HG03064 (cell line): ENCODE measurements at regions not wholly inside any gene's neighbourhood (a gene's known extent, or its start where the extent isn't known, plus 50 kb on each side); places are given as distances from the start of the nearest gene placed in this dataset.
"Not testable (repeated sequence)": the region's sequence is repeated elsewhere in the genome, so short reads cannot be mapped to it uniquely, and the experiment has no call there.

Source experiments
- ATAC-seq: cut with Tn5 transposase; IDR thresholded peaks from one replicate; pipeline ENCODE4 v1.9.1; 2021; ENCODE audit warnings: low read depth; ENCODE audit not compliant: unreplicated experiment

DNA sequence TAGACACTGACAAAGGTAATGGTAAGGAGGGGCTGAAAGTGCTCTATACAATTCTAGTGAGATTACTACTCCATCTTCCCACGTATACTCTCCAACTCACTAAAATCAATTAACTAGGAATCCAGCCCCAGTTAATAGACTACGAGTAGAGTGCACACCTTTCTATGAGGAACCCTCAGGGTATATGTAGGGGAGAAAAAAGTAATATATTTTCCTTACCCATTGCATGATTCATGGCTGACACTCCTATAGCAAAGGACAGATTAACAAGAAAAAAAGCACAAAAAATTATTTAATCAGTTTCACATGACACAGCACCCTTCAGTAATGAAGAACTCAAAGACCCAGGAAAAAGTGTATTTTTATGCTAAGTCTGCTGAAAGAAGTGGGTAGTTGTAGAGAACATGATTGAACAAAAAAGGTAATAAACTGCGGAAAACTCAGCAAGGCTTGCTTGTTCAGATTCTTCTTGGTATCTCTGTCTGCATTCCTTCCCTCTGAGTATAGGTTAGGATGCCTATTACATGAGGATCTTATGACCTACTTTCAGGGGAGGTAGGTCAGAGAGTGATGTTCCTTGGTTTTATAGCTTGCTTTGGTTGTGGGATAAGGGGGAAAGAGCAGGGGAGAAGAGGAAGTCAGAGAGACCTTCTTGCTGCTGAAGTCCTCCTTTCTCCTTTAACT is 342.0 kb upstream of the DLGAP1 start:
- no peak for ATAC-seq

DNA sequence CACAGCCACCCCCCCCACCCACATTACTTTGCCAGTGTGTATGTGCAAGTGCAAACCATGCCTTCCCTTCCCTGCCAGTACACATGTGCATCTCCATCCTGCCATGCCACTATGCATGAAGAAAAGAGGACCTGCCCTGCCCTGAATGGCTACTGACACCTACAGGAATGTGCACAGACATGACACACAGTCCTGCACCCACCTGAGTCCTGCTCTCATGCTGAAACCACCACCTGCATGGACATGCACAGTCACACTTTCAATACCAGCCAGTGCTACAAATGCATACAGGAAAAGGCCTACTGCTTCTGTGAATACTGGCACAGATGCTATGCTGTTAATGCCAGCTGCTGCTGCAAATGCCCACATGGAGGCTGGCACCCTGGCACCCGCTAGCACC is 334.4 kb upstream of the DLGAP1 start:
- ATAC-seq: no peak

DNA sequence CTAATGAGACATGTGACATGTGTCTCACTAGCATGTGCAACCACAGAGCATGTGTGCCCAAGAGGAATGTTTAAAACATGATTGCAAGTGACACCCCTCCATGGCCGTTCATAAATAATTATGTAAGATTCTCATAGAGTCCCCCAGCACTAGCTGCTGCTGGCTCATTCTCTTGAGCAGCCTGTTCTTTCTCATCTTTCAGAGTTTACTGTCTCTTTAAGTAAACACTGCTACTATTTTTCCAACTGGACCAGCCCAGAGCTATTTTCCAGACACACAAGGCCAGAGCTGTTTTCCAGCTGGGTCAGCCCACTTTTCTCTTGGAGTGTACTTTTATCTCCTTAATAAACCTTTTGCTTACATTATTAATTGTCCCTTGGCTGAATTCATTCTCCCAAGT is 326.8 kb upstream of the DLGAP1 start:
- ATAC-seq: no peak

DNA sequence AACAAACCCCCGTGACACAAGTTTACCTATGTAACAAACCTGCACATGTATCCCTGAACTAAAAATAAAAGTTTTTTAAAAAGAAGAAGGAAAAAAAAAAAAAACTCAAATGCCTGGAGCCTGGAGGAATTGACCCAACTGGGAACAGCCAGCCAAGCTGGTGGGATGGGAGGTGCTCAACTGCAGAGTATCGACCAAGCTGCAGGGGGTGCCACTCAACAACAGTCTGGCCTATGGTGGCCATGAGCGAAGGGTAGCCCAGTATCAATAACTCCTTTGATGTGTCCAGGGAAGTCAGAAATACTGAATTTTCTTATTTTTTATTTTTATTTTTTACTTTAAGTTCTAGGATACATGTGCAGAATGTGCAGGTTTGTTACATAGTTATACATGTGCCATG is 310.3 kb upstream of the DLGAP1 start:
- no peak for ATAC-seq

DNA sequence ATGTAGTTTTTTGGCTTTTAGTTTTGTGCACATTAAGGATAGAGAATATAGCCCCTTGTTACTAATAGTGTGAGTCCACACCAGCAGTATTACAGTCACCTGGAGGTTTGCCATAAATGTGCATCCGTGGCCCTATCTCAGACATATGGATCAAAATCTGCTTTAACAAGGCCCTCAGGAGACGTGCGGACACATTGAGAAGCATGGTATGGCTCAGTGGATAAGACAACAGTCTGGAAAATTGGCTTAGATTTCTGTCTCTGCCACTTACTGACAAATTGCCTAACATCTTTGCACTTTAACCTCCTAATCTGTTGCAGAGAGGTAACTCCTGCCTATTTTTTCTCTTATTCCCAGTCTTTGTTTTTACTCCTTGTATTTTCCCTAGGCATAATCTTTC is 307.2 kb upstream of the DLGAP1 start:
- no peak for ATAC-seq

DNA sequence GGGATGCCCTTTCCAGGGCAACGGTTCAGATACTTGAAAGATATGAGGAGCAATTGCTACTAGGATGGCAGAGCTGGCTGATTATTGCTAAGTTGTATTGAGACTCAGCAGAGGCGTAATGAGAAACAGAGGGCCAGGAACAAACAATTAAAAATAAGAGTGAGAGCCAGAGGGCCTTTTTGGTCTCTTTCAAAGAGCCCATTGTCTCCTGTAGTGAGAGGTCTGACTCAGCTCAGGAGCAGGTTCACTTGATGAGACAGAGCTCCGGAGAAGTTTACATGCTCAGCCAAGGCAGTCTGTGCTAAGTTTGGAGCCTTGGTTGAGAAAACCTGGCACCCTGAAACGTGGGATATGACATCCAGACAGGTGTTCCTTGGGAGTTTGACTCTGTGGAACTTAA is 303.9 kb upstream of the DLGAP1 start:
- no peak for ATAC-seq

DNA sequence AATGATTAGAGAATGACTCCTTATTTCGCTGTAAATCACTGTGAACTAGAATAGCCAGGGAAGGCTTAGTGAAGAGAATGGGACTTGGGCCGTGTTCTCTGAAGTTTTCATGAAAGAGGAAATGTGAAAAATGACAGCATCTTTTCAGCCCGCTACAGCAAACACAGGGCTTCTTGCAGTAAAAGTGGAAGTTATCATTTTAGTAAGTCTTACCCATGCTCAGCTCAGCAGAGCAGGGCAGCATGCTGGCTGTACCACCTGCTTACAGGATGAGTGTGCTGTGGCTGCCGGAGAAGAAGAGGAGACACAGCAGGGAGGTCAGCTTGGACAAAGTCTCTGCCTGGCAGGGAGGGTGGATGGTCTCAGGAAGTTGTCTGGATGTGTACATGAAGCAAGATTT is 300.7 kb upstream of the DLGAP1 start:
- no peak for ATAC-seq

DNA sequence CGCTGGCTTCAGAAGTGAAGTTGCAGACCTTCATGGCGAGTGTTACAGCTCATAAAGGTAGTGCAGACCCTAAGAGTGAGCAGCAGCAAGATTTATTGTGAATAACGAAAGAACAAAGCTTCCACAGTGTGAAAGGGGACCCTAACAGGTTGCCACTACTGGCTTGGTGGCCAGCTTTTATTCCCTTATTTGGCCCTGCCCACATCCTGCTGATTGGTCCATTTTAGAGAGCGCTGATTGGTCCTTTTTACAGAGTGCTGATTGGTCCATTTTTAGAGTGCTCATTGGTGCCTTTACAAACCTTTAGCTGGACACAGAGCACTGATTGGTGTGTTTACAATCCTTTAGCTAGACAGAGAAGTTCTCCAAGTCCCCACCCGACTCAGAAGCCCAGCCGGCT is 298.0 kb upstream of the DLGAP1 start:
- ATAC-seq: not testable (repeated sequence)

DNA sequence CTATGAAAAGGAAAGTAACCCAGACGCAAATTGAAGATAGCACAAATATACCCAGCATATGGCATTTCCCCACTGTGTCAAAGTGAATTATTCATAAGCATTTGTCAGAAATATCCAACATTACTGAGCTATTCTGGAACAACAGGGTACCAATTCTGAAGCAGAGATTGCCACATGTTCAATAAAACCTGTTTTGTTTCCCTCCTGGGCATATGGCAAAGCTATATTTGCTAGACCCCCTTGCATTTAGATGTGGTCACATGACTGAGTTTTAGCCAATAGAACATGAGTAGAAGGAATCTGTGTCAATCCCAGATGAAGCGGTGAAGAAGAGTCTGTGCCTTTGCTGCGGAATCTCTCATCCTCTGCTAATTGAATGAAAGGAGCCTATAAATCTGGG is 296.4 kb upstream of the DLGAP1 start:
- no peak for ATAC-seq

DNA sequence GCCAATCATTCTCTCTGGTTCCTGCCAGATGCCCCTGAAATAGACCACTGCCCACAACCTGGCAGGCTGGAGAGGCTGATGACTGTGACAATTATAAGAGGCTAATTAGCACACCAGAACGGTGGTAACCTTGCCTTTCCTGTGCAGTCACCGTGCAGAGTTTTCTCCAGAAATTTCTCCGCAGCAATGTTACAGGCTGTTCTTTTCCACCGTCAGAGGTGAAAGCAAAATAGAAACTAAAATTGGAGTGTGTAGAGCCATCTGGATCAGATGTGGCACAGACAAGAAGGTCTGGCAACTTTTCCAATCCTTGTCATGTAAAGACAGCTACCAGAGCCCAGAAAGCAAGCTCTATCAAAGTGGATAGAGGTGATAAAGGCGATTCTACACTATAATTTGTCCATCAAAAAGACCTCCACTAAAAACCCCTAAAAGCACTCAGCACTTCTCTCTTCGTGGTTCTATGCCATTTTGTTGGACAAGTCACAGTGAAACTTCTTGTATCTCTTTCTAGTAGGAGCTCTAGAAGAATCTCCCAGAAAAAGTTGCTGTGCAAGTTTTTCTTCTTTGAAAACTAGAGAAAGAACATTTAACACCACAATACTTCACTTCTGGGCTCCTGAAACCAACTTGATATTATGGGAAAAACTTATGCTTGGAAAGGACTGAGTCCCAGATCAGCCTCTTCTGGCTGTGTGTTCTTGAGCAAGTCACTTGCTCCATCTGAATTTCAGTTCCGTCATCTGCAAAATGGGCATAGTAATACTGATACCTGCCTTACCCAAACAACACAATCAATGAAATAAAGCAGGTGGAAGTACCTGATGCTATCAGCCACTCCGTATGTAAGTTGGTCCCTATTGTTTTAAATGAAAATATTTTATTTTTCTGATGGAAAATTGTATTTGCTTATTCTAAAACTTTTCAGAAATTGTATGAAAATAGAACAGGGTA is 295.6 kb upstream of the DLGAP1 start:
- no peak for ATAC-seq

DNA sequence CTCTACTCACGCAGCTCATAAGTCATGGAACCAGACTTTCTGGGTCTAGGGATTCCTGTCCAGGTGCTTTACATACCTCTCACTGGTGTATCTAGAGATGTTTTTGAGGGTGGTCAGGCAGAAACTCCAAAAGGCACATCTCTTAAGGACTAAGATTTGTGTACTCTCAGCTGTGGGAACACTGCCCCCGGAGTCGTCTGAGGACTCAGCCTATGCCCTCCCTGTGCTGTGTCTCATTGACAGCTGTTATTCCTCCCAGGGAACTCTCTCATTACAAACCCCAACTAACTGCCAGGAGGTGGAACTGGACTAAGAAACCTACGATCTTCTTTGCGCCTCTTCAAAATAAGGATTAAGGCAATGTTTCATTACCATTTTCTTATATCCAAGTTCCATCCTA is 293.9 kb upstream of the DLGAP1 start:
- no peak for ATAC-seq

DNA sequence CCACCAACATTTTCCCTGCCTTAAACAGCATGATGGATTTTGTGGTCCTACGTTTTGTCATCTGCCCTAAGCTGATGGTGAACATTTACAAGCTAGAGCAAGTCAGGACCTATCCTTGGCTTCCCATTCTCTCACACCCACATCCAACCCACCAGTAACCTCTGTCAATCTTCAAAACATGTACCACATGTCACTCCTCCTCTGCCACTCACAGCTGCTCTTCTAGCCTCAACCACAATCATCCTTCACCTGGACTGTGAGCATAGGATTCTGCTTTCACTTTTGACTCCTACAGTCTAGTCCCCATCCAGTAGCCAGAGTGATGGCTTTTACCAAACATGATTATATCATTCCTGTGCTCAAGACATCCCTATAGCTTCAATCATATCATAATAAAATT is 279.8 kb upstream of the DLGAP1 start:
- no peak for ATAC-seq

DNA sequence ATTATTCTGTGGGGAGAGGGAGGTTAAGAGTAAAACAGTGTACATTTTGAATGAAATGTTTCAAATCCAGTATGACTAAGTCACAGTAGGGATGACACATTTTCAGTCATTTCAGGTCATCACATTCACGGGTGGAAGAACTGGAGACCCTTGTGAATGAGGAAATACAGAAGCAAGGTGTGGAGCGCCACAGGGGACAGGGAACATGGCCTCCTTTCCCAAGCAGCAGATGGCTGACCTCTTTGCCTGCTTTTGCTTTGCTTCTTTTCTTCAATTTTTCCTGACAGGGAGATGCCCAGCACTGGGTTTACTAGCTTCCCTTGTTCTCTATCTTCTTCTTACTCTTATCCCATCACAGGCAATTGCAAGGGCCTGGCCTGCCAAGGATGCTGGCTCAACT is 278.9 kb upstream of the DLGAP1 start:
- no peak for ATAC-seq

DNA sequence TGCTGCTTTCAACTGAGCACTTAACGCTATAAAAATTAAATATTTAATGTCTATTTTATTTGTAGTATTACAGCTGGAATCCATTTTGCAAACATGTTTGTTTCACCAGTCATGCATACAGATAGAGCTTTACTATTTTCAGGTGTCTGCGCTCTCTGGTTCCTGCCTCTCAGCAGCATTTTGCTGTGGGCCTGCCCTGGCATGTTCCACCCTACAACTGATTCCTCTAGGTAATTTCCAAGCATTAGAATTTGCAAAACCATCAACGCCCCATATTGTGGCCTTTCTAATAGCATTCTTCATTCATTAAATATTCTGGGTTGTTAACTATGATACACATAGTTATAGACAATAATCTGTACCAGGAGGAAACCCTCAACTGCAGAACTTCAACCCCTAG is 266.4 kb upstream of the DLGAP1 start:
- ATAC-seq: no peak

DNA sequence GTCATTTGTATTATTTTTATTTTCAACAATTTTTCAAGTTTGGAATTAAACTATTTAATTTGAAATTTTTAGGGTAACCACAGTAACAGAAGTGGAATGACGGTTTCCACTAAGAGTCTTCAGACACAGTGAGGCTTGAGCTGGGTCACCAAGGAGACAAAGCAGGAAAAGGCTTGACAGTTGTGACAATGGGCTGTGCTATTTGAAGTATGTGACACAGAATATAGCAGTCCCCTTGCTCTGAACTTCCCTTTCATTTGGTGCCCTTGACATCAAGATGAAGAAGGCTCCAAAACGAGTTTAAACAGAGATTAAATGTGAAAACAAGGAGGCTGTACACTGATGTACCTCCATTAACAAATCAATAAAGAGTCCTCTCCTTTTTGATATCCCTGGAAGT is 265.4 kb upstream of the DLGAP1 start:
- no peak for ATAC-seq

DNA sequence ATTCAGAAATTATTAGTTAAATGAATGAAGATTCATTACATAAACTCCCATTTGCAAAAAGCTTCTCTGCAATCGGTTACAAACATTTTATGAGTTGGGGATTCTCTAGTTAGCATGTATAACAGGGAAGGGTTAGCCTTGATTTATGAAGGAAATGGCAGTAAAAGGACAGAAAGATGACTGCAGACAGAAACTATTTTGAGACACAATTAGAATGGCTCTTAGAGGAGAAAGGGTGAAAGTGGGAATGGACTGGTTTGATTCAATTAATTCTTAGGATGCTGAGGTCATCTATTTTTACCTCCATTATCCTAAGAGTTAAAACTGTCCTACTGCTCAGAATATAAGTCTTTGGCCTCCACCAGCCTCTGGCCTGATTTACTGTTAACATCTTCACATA is 250.8 kb upstream of the DLGAP1 start:
- no peak for ATAC-seq

DNA sequence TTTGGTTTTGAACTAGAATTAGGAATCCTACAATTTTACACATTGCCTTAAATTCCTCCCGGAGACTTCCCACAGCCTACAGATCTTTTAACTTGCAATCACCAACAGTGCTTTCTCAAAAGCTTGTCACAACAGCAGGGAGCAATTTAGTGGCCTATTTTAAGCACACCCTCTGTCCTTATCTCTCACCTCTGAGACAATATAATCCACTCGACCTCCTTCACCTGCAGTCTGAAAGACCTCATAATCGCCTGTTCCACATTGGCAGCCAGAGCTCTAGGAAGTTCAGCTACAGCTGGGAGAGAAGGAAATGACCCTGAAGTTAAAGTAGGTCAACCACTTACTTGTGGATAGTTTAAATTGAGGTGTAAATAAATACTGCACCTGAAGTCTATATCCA is 249.7 kb upstream of the DLGAP1 start:
- ATAC-seq: no peak

DNA sequence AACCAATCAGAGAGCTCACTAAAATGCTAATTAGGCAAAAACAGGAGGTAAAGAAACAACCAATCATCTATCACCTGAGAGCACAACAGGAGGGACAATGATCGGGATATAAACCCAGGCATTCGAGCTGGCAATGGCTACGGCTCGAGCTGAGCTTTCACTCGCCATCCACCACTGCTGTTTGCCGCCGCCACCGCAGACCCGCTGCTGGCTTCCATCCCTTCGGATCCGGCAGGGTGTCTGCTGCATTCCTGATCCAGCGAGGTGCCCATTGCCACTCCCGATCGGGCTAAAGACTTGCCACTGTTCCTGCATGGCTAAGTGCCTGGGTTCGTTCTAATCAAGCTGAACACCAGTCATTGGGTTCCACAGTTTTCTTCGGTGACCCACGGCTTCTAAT is 236.7 kb upstream of the DLGAP1 start:
- no peak for ATAC-seq

DNA sequence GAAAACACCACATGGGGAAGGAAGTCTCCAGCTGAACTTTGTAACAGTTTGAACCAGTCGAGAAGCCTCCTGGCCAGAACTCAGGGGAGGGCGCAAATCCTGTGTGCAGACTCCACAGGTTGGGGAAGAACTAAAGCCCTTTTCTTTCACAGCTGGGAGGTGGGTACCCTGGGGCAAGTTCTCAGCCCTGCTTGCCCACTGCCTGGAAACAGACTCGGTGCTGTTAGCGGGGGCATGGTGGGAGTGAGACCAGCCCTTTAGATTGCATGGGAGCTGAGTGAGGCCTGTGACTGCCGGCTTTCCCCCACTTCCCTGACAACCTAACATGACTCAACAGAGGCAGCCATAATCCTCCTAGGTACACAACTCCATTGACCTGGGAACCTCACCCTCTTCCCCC is 223.6 kb upstream of the DLGAP1 start:
- ATAC-seq: not testable (repeated sequence)

DNA sequence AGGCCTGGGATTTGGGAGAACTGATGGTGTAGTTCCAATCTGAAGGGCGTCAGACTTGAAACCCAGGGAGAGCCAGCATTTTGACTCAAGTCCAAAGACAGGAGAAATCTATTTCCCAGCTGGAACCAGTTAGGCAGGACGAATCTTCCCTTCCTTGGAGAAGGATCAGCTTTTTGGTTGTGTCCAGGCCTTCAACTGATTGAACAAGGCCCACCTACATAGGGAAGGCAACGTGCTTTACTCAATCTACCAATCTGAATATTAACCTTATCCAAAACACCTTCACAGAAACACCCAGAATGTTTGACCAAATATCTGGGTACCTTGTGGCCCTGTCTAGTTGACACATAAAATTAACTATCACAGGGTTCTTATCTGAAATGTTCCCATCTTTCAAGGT is 221.9 kb upstream of the DLGAP1 start:
- ATAC-seq: no peak

DNA sequence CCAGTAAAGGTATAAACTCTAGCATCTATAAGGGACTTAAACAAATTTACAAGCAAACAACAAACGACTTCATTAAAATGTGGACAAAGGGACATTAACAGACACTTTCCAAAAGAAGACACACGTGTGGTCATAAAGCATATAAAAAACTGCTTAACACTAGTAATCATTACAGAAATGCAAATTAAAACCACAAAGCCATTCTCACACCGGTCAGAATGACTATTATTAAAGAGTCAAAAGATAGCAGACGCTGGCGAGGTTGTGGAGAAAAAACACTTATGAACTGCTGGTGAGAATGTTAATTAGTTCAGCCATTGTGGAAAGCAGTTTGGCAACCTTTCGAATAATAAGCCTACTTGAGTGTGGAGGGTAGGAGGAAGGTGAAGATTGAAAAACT is 217.1 kb upstream of the DLGAP1 start:
- no peak for ATAC-seq

DNA sequence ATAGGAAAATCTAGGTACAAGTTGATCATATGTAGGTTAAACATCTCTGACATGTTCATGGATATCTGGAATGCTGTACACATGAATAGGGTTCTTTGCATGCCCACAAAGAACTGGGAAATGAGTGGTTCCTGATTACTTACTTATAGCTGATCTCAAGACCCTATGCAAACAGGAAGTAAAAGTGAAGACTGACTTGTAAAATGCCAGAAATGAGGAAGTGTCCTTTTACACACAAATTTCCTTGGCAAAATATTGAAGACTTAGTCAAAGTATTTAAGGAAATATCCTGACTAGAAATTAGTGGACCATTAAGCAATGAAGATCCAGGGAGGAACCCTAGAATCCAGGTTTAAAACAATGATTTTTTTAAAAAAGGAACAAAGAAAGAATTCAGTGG is 203.7 kb upstream of the DLGAP1 start:
- ATAC-seq: no peak
